Fibroblast of pulmonary artery (primary cell): ENCODE measurements at regions not wholly inside any gene's neighbourhood (a gene's known extent, or its start where the extent isn't known, plus 50 kb on each side); places are given as distances from the start of the nearest gene placed in this dataset.

Experiments
- DNase-seq: peaks from one replicate; pipeline ENCODE4 v3.0.0-alpha.2; 2010; ENCODE audit warnings: low read depth
- H3K4me3 ChIP-seq: replicated peaks from 2 replicates; pipeline ENCODE4 v1.5.1; 2011; ENCODE audit warnings: low read depth, mild to moderate bottlenecking, control low read depth, low read length, moderate library complexity
- CTCF ChIP-seq: IDR thresholded peaks from 2 replicates; pipeline ENCODE4 v1.5.1; 2011; ENCODE audit warnings: mild to moderate bottlenecking, control low read depth, low read length, inconsistent platforms; ENCODE audit errors: missing control alignments

DNA sequence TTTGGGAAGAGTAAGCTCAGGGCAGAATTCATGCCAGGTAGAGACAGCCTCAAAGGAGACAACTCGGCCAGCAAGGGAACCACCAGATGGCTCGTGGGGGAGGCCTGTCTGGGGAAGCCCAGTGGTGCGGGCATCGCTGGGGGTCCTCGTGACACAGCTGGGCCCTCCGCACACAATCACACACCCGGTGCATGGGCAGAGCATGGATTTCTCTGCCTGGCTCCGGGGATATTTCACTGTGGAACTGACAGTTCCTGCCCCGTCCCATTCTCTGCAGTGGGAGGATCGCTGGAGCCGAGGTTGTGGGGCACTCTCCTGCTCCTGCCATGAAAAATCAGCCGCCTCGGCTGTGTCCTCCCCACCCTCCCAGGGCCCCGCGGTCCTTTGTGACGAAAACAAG is 108.0 kb downstream of the CRYAA start:
- no peak for DNase-seq
- no peak for TF ChIP-seq CTCF

GRCh38 chr21:43275421-43276211 is 106.8 kb downstream of the CRYAA start:
- no peak for TF ChIP-seq CTCF
- no peak overlapping the region for H3K4me3 ChIP-seq
- DNase-seq, result no peak

More for the DNA sequence above, 108.0 kb downstream of the CRYAA start:
- H3K4me3 ChIP-seq, result no peak overlapping the region

- H3K4me3 ChIP-seq, result no peak overlapping the region
- TF ChIP-seq CTCF, result no peak
- no peak for DNase-seq
Measured at GRCh38 chr21:43274946-43275310, 106.1 kb downstream of the CRYAA start.

DNA sequence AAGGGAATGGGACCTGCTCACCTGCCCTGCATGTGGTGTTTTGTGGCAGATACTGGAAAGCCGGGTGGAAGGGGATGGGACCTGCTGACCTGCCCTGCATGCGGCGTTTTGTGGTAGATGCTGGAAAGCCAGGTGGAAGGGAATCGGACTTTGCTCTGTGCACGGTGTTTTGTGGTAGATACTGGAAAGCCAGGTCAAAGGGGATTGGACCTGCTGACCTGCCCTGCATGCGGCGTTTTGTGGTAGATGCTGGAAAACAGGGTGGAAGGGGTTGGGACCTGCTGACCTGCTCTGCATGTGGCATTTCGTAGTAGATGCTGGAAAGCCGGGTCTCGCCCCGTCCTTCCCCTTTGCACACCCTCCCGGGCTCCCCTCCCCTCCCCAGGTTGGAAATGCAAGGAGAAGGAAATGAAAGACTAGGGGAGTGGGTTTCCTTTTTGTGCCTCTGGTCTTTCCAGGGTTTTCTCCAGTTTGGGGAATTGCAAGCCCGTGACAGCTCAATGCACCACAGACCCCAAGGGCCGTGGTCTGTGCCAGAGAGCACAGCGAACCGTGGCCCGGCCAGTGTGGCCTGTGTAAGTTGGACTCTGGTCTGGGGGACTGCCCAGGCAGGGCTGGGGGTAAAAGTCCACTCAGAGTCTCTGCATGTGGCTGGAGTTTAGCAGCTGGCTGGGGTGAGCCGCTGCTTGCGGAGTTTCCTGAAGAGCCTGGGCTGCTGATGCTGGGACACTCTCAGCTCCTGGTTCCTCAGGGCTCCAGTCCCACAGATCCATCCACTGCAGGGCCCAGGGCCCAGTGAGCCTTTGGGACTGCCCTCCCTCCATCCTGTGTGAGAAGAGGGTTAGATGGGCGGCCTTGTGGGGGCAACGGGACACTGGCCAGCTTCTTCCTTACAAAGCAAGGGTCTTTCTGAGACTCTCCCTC is 105.5 kb downstream of the CRYAA start:
- H3K4me3 ChIP-seq, result no peak overlapping the region
- DNase-seq, result no peak
- TF ChIP-seq CTCF, result no peak

GRCh38 chr21:43273708-43274021 is 104.9 kb downstream of the CRYAA start:
- H3K4me3 ChIP-seq, result no peak overlapping the region
- DNase-seq, result no peak
- TF ChIP-seq CTCF, result no peak

- H3K4me3 ChIP-seq, result no peak overlapping the region
- no peak for TF ChIP-seq CTCF
- no peak for DNase-seq
Measured at GRCh38 chr21:43273016-43273707, 104.4 kb downstream of the CRYAA start.
